ENCODE measurements at regions not wholly inside any gene's neighbourhood (a gene's known extent, or its start where the extent isn't known, plus 50 kb on each side); places are given as distances from the start of the nearest gene placed in this dataset.

- TF ChIP-seq EZH2 (IDR thresholded peaks at IDR 0.05; ENCODE audit: borderline replicate concordance, low read length), result no peak
- no peak for TF ChIP-seq CTCF (IDR thresholded peaks at IDR 0.05; ENCODE audit: low read length)
Measured at GRCh38 chr21:41632748-41633475, 125.0 kb upstream of the TMPRSS2 start.

All from OCI-LY1 (cell line).